HG03521 (cell line): ENCODE measurements at regions not wholly inside any gene's neighbourhood (a gene's known extent, or its start where the extent isn't known, plus 50 kb on each side); places are given as distances from the start of the nearest gene placed in this dataset.
"Not testable (repeated sequence)": the region's sequence is repeated elsewhere in the genome, so short reads cannot be mapped to it uniquely, and the experiment has no call there.

Experiments
- ATAC-seq: cut with Tn5 transposase; IDR thresholded peaks from one replicate; pipeline ENCODE4 v1.9.1; 2021; ENCODE audit warnings: mild to moderate bottlenecking, moderate library complexity; ENCODE audit not compliant: unreplicated experiment

DNA sequence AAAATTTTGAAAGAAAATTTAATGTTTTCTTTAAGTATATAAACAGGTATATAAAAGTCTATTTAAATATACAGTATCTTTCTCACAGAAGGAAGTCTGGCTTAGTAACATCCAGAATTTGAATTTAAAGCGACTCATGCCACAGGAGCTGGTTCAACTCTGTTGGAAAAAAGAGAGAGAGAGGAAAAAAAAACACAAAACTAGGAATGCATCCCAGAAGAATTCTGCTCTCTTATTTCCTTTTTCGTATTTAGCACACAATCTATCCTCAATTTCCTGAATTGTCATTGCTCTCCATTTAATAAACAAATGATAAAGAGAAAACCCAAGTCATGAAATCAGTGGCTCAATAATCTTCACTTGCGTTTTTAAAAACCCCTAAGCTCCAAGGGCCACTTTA is 107.5 kb upstream of the SCAF8 start:
- no peak for ATAC-seq

- ATAC-seq = no peak
Observed at GRCh38 chr6:154629127-154629526, 104.1 kb upstream of the SCAF8 start.

DNA sequence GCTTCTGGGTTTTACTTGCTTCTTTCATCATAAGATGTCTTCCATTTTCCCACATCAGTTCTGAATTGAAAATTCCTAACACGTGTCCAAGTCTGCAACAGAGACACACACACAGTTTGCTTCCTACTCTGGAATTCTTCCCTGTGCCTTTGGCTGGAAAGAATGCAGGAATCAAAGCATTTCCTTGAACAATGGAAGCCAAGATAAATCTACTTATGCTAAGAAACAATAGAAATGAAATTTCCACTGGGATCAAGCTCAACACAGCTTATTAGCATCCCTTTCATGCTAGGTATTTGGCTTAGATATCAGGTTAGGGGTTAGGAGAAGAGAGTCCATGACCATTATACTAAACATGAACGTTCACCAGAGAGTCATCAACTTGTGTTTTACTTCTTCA is 101.1 kb upstream of the SCAF8 start:
- ATAC-seq = no peak

DNA sequence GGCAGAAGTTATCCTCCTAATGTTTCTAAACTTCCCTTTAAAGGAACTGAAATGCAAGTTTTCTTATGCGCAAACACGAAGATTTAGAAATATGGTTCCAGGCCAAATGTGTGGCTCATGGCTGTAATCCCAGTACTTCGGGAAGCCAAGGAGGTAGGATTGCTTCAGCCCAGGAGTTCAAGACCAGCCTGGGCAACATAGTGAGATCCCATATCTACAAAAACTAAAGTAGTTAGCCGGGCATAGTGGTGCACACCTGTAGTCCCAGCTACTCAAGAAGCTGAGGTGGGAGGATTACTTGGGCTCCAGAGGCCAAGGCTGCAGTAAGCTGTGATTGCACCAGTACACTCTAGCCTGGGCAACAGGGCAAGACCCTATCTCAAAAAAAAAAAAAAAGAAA is 95.8 kb upstream of the SCAF8 start:
- no peak for ATAC-seq

- no peak for ATAC-seq
Observed at GRCh38 chr6:154638369-154638768, 94.8 kb upstream of the SCAF8 start.

DNA sequence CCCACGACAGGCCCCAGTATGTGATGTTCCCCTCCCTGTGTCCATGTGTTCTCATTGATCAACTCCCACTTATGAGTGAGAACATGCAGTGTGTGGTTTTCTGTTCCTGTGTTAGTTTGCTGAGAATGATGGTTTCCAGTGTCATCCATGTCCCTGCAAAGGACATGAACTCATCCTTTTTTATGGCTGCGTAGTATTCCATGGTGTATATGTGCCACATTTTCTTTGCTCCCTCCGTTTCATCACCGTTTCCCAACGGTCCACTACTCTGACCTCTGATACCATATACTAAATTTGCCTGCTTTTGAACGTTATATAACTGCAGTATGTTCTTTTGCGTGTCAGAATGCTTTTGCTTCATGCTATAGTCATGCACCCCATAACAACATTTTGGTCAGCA is 94.0 kb upstream of the SCAF8 start:
- not testable (repeated sequence) for ATAC-seq

- ATAC-seq = no peak
Observed at GRCh38 chr6:154648188-154648887, 84.9 kb upstream of the SCAF8 start.

GRCh38 chr6:154648888-154649205 is 84.4 kb upstream of the SCAF8 start:
- no peak for ATAC-seq

DNA sequence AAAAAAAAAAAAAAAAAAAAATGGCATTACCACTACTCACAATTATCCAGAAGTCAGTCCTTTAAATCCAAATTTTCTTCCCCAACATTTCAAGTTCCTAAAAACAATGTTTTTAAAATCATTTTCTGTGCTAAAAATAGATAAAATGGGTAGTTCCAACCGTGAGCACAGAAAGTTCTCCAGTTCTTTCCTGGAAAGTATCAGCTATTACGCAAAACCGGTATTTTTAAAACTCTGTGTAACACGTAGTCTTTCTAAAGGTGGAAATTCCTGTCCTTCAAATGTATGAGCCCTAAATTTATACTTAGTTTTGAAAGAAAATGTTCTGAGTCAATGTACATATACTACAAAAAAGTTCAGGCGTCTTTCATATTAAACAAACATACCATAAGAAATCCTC is 83.5 kb upstream of the SCAF8 start:
- no peak for ATAC-seq

- ATAC-seq = no peak
Observed at GRCh38 chr6:154650351-154650750, 82.9 kb upstream of the SCAF8 start.

DNA sequence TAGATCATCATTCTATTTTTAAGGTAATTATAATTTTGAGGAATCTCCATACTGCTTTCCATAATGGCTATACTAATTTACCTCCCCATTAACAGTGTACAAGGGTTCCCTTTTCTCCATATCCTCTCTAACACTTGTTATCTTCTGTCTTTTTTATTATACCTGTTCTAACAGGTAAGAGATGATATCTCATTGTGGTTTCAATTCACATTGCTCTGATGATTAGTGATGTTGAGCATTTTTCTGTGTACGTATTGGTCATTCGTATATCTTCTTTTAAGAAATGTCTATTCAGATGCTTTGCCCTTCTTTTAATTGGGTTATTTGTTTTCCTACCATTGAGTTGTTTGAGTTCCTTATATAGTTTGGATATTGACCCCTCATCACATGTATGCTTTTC is 81.6 kb upstream of the SCAF8 start:
- no peak for ATAC-seq

- ATAC-seq = no peak
Observed at GRCh38 chr6:154653385-154653784, 79.8 kb upstream of the SCAF8 start.

- ATAC-seq = no peak
Observed at GRCh38 chr6:154653853-154654252, 79.4 kb upstream of the SCAF8 start.

GRCh38 chr6:154656660-154657059 is 76.6 kb upstream of the SCAF8 start:
- no peak for ATAC-seq

GRCh38 chr6:154661768-154662167 is 71.4 kb upstream of the SCAF8 start:
- no peak for ATAC-seq

GRCh38 chr6:154664287-154664686 is 68.9 kb upstream of the SCAF8 start:
- no peak for ATAC-seq

DNA sequence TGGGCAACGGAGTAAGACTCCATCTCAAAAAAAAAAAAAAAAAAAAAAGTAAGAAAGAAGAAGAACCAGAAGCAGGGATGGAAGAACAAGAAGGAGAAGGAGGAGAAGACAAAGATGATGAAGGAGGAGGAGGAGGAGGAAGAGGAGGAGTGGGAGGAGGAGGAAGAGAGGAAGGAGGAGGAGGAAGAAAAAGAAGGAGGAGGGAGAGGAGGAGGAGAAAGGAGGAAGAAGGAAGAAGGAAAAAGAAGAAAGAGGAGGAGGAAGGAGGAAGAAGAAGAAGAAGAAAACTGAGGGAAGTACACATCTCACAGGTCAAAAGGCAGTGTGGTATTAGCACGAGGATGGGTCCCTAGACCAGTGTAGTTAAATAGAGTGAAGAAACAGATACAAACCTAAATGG is 65.1 kb upstream of the SCAF8 start:
- no peak for ATAC-seq

DNA sequence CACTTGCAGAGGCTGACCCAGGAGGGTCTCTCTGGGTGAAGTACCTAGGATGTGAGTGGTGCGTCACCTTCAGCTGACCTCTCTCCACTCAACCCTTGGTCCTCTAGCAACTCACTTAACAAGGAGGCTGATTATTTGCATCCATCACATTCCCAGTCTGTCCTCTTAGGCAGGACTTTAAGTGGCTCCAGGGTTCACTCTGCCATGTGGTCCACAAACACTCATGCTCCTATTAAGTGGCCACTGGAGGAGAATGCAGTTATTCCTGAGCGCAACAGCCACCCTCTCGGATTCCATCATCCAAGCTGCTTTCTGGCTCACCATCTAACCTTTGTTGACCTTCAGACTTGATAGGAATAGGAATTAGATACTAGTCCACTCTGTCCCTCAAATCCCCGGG is 61.1 kb upstream of the SCAF8 start:
- no peak for ATAC-seq

DNA sequence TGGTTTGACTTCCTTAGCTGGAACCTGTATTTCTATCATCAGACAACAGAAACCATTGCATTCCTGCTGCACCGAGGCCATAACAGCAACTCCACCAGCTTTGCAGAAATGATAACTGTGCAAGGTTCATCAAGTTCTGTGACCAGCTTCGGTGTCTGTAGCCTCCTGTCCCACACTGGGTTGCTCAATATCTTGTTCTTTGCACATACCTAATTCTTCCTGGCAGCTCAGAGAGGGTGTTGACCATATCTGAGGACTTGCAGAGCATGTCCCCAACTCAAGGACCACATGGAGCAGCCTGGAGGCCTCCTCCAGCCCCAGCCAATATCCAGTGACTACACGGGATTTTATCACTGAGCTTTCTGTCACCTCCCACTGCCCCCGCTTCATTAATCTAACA is 59.3 kb upstream of the SCAF8 start:
- no peak for ATAC-seq

- peak; percentile 100 for ATAC-seq
Observed at GRCh38 chr6:154675602-154676088, 57.6 kb upstream of the SCAF8 start.

DNA sequence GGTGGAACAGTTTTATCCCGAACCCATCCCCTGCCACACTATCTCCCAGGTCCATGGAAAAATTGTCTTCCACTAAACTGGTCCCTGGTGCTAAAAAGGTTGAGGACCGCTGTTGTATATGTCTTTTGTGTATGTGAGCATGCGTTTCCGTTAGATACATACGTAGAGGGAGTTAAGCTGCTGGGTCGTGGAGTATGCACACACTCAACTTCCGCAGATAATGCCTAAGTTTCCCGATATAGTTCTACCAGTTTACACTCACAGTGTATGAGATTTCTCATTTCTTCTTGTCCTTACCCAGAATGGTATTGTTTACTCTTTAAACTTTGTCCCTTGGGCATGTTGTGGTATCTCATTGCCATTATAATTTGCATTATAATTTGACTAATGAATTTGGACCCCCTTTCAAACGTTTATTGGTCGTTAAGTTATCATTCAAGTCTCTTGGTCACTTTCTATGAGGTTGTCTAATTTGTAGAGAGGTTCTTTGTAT is 50.5 kb upstream of the SCAF8 start:
- ATAC-seq = no peak
